NCI-H2029 (cell line): ENCODE measurements at regions not wholly inside any gene's neighbourhood (a gene's known extent, or its start where the extent isn't known, plus 50 kb on each side); places are given as distances from the start of the nearest gene placed in this dataset.
A peak's percentile ranks its signal among the peaks of the same experiment; 100 is the strongest.

Experiments
- DNase-seq: peaks from one replicate; lab custom pipeline; 2025; lab: John Stamatoyannopoulos, UW

DNA sequence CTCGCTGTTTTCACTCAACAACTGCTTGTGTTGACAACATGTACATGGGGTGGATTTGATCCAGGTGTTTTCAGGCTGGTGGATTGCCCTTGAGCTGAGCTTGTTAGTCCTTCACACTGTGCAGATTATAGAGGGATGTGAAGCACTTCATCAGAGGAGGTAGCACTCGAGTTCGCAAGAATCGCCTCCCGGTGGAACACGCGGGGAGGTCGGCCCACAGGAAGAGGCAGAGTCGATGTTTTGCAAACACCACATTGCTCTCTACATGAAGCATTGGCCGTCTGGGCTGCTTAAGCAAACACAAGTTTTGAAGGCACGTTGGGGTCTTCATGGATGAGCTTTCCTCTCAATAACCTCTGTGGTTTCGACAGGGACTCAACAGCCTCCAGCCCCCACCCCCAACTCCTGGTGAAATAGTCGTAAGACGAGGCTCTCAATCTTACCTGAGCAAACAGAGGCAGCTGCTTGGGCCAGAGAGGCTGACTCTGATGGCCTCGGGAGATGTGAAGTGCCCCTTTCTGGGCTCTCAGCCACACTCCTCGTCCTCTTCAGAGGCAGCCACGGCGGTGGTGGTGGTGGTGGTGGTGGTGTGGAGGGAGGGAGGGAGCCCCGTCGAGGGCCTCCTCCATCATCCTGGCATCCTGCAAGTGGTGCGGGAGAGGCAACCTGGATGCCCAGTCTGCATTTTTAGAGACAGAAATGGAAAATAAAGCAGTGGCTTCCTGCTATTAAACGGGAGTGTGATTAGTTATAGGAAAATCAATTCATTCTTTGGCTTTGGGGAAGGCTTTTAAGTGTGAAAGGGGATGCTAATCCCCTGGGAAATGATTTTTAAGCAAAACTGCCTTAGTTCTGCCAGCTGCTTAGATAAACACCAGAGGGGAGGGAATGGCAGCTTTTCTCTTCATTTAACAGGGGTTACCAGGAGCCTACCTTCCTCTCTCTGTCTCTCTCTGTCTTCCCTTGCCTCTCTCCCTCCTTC, 552.5 kb upstream of the EEF2KMT start:
- peak; percentile 95 for DNase-seq

DNA sequence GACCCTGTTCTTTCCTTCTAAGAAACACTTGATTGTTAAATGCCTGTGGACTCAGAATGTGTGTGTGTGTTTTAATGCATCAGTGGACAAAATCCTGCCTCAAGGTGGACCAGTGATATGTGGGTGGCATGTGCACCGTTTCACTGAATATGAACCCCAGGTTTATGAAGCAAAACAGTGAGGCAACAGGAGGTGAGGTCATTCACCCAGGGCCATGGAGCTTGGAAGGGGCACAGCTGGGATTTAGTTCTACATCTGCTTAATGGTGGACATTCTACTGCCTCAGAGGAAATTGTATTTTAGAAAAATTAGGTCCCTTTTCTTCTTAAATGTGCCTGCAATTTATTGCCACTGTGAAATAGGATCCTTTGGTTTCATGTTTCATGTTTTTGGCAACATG, 549.5 kb upstream of the EEF2KMT start:
- peak; percentile 62 for DNase-seq

GRCh38 chr16:5643855-5644531, 546.4 kb upstream of the EEF2KMT start:
- no peak for DNase-seq

DNA sequence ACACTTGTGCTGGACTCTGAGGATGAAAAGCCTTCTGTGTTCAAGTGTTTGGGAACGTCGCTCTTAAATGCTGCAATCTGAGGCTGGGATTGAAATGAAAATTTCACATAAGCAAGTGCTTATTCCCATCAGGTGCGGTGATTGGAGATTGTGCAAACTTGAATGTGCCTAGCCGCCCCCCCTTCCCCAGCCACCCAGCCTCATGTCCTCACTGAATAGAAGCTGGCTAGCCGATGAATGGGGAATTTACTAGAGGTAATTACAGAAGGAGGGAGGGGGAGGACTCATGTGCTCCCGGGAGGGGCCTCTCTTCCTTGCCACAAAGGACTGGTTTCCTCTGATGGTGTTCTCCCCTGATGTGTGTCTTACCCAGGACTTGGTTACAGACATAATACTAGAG, 544.8 kb upstream of the EEF2KMT start:
- no peak for DNase-seq

- DNase-seq: no peak
These were observed 544.4 kb upstream of the EEF2KMT start for GRCh38 chr16:5642011-5642410.

DNA sequence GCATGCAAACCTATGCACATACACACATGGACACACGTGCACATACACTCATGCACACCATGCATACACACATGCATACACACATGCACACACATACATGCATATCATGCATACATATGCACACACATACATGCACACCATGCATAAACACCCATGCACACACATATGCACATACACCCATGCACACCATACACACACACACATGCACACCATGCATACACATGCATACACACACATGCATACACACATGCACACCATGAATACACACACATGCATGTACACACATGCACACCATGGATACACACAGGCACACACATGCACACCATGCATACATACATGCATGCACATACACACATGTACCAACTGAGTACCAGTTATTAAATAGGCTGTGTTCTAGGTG, 543.3 kb upstream of the EEF2KMT start:
- no peak for DNase-seq

GRCh38 chr16:5639531-5639930, 541.9 kb upstream of the EEF2KMT start:
- no peak for DNase-seq

GRCh38 chr16:5635331-5635730, 537.7 kb upstream of the EEF2KMT start:
- DNase-seq: no peak

GRCh38 chr16:5634666-5635180, 537.1 kb upstream of the EEF2KMT start:
- no peak for DNase-seq

DNA sequence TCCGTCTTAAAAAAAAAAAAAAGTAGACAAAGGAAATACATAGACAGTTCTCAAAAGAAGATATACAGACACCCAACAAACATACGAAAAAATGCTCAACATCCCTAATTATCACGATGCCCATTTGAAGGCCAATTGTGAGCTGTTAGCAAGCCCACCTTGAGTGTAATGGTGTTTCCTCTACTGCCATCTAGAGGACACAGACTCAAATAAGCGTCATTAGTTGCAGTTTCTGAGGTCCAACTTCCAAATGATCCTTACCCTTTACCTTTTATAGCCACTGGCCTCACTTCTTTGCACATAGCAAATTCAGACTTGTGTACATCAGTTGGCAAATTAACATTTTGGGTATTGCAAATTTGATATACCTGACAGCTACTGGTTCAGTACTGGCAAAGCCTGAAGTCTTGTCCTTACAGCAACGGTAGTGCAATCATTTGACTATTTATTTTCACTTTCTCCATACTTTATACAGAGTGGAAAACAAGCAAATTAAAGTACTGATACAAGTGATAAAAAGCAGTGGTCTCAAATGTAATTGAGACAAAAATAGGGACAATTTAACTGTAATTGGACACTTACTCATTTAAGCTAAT, 536.3 kb upstream of the EEF2KMT start:
- peak; percentile 17 for DNase-seq

- no peak for DNase-seq
These were observed 524.8 kb upstream of the EEF2KMT start for GRCh38 chr16:5622234-5622884.

DNA sequence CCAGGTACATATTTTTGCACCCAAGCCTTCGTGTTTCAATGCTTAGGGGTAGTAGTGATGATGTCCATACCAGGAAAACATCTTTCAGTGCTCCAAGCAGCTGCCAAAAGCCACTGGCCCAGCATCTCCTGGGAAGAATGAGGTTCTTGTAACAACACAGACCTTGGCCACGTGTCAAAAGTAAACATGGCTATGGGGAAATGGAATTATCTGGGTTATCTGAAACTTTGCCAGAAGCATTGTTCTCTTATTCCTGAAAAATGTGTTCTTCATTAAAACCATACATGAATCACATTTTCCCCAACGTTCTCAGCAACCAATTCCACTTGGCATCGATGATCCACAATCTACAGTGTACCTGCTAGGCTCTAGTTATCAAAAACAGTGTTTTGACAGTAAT, 524.2 kb upstream of the EEF2KMT start:
- no peak for DNase-seq

GRCh38 chr16:5619304-5619703, 521.7 kb upstream of the EEF2KMT start:
- DNase-seq: no peak

DNA sequence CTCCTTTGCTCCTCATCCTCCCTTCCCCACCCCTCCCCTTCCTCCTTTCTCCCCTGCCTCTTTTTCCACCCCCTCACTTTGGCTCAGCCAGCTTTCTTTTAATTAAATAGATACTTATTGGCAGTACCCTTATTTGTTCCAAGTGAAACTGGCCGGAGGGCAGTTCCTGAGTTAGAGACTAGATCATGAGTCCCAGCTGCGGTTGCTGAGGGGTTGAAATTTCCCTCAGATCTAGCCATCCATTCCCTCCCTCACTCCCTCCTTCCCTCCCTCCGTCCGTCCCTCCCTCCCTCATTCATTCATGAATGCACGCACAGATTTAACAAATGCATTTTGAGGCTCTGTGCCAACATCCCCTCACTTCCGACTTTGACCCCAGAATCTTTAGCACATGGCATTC, 519.2 kb upstream of the EEF2KMT start:
- no peak for DNase-seq

DNA sequence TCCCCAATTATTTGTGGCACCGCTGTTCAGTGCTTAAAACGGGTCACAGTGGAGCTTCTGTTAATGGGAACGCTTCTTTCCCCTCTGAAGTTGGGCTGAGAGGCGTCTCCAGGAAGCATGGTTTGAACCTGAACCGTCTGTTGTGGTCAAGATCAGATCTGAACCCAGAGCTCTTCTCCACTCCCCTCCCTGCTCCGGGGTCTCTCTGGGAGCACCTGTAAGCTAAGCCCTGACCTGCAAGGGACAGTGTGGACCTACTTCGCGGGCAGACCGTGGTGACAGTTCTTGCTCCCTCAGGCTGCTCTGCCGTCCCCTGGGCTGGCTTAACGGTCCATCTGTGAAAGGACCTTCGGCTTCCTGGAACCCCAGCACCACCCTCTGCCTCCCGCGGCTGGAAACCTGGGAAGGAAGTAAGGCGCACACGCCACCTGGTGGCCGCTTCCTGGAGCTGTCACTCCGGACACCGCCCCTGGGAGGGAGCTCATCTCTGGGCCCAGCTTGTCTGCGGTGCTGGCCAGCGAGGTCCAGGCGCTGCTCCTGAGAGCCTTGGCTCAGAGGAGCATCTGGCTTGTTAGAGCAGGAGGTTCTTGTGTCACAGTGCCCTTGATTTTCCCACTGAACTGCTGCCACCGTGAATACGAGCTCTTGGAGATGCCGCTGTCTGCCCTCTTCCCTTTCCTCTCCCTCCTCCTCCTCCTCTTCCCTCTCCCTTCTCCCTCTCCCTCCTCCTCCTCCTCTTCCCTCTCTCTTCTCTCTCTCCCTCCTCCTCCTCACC, 518.5 kb upstream of the EEF2KMT start:
- DNase-seq: peak; percentile 52

GRCh38 chr16:5607169-5607568, 509.6 kb upstream of the EEF2KMT start:
- DNase-seq: no peak

DNA sequence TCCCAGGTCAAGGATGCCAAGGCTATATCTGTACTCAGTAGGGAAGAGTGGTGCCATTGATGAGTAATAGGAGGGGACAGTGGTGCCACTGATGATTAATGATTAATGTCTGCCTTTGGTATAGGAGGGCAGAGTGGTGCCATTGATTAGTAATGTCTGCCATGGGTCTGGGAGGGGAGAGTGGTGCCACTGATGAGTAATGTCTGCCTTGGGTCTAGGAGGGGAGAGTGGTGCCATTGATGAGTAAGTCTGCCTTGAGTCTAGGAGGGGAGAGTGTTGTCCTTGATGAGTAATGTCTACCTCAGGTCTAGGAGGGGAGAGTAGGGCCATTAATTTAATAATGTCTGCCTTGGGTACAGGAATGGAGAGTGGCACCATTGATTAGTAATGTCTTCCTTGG, 507.8 kb upstream of the EEF2KMT start:
- no peak for DNase-seq

DNA sequence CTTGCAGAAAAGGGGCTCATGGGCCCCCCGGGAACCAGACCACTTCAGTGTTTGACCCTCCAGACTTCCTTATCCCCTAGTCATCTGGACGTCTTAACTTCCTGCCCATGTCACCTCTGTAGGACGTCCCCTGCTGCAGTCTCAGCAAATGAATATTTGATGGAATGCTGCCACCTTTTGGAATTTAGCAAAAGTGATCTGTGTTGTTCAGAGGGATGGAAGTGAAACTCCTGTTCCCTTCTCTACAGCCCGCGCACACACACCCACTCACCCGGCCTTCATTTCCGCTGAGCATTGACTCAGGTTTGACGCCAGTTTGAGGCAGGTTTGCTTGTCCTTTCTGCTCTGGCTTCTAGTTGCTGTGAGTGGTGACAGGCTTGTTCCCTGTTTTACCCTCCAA, 507.2 kb upstream of the EEF2KMT start:
- peak; percentile 29 for DNase-seq

GRCh38 chr16:5603836-5604235, 506.2 kb upstream of the EEF2KMT start:
- DNase-seq: no peak

DNA sequence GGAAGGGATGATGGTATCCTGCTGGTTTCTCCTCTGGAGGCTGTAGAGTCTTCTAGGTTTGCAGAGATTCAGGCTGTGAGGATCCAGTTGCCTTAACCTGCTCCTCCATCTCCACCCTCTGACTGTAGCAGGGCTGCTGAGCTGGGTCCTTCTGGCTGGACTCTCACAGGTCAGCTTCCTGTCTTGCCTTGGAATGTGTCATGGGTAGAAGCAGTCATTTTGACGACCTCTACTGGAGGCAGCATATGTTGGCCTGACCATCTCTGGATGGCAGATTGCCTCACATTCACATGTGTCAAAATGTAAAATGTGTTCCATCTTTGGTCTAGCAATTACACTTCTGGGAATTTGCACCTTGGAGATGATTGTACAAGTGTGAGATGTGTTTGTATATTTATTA, 504.4 kb upstream of the EEF2KMT start:
- no peak for DNase-seq

DNA sequence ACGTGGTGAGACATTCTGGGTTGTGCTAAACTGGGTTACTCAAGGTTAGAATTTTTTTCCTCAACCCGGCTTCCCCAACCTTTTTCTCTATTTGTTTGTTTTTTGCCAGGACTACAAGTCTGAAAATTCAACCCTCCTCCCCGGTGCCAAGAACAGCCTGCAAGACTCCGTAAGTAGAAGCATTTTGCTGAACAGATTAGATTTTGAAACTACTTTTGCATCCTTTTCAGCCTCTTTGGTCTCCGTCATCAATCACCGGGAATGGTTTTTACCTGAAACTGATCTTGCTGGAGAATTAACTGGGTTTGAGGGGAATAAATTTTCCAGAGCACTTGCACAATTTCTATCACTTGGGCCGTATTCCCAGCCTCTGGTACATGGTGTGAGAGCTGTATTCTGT, 501.2 kb upstream of the EEF2KMT start:
- DNase-seq: no peak
